Bronchial epithelial cell (primary cell): ENCODE measurements at regions not wholly inside any gene's neighbourhood (a gene's known extent, or its start where the extent isn't known, plus 50 kb on each side); places are given as distances from the start of the nearest gene placed in this dataset.

Experiments used
- DNase-seq: peaks from one replicate; pipeline ENCODE4 v3.0.0-alpha.2; 2010; ENCODE audit warnings: low read depth
- FAIRE-seq: peaks from 2 replicates; lab custom pipeline; 2011; peaks lifted over from hg19 to GRCh38; lab: Jason Lieb, UNC
- H3K27me3 ChIP-seq: 2 replicates; pipeline ENCODE4 v1.5.1; 2011; ENCODE audit warnings: low read length; ENCODE audit not compliant: control insufficient read depth, insufficient read depth
- H3K36me3 ChIP-seq: 2 replicates; pipeline ENCODE4 v1.5.1; 2011; ENCODE audit warnings: low read length; ENCODE audit not compliant: control insufficient read depth, insufficient read depth
- H3K4me3 ChIP-seq: 2 replicates; pipeline ENCODE4 v1.5.1; 2011; ENCODE audit warnings: mild to moderate bottlenecking, low read depth, low read length, control low read depth
- CTCF ChIP-seq: IDR thresholded peaks from 2 replicates; pipeline ENCODE4 v1.5.1; 2011; ENCODE audit warnings: mild to moderate bottlenecking, moderate library complexity, low read length, control low read depth, inconsistent platforms; ENCODE audit not compliant: insufficient read depth, severe bottlenecking

- no peaks in the 10 kb centered on the region for H3K27me3 ChIP-seq
- H3K4me3 ChIP-seq: no peak overlapping the region
- FAIRE-seq (no peak), DNase-seq (no peak)
- TF ChIP-seq CTCF: no peak
- no peaks in the 10 kb centered on the region for H3K36me3 ChIP-seq
Observed at GRCh38 chr1:187157552-187157951, 328.8 kb downstream of the PLA2G4A start.

GRCh38 chr1:187167555-187167954 is 338.8 kb downstream of the PLA2G4A start:
- Histone ChIP-seq H3K27me3 (no peaks in the 10 kb centered on the region), H3K36me3 (no peaks in the 10 kb centered on the region), H3K4me3 (no peak overlapping the region)
- TF ChIP-seq CTCF: no peak
- FAIRE-seq (no peak), DNase-seq (no peak)

DNA sequence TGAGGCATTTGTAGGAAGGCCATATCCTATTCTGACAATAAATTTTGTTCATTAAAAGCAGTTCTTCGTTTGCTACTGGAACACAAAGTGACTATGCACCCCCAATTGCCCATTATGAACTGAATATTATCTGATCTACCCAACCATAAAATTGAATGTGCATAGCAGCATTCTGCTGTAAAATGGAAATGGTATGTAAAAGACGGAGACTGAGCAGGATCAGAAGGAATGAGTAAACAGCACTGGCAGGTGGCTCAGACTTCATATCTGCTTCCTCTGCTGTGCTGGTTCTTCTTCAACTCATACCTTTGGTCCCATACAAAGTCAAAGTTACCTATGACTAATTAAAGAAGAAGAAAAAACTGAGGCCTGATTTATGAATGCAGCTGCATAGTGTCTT is 339.5 kb downstream of the PLA2G4A start:
- Histone ChIP-seq H3K27me3 (no peaks in the 10 kb centered on the region), H3K36me3 (no peaks in the 10 kb centered on the region), H3K4me3 (no peak overlapping the region)
- FAIRE-seq (no peak), DNase-seq (no peak)
- no peak for TF ChIP-seq CTCF

GRCh38 chr1:187185389-187185788 is 356.6 kb downstream of the PLA2G4A start:
- no peaks in the 10 kb centered on the region for H3K27me3 ChIP-seq
- no peak for TF ChIP-seq CTCF
- no peaks in the 10 kb centered on the region for H3K36me3 ChIP-seq
- FAIRE-seq (no peak), DNase-seq (no peak)
- no peak overlapping the region for H3K4me3 ChIP-seq

DNA sequence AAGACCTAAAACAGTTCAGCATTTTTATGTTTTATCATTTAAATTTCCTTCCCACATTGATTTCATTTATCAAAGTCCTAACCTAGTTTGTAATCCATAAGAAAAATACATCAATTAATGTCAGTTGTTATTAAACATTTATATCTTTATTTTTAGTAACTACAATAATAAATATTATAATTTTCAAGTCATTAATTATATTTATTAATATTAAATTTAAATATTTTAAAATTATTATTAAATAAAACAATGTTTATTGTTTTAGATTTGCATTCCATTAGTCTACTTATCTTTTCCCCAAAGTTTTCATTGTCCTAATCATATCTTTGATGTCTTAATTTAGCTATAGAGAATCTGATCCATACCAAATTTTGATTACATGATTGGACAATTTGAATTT is 368.9 kb downstream of the PLA2G4A start:
- TF ChIP-seq CTCF: no peak
- H3K27me3 ChIP-seq: no peaks in the 10 kb centered on the region
- DNase-seq (no peak), FAIRE-seq (no peak)
- H3K36me3 ChIP-seq: no peaks in the 10 kb centered on the region
- no peak overlapping the region for H3K4me3 ChIP-seq

GRCh38 chr1:187203257-187203656 is 374.5 kb downstream of the PLA2G4A start:
- FAIRE-seq (no peak), DNase-seq (peak; percentile 68)
- Histone ChIP-seq H3K27me3 (no peaks in the 10 kb centered on the region), H3K36me3 (no peaks in the 10 kb centered on the region), H3K4me3 (no peak overlapping the region)
- no peak for TF ChIP-seq CTCF
